Hepatic stellate cell (primary cell): ENCODE measurements at regions not wholly inside any gene's neighbourhood (a gene's known extent, or its start where the extent isn't known, plus 50 kb on each side); places are given as distances from the start of the nearest gene placed in this dataset.
A peak's percentile ranks its signal among the peaks of the same experiment; 100 is the strongest.
"Not testable (repeated sequence)": the region's sequence is repeated elsewhere in the genome, so short reads cannot be mapped to it uniquely, and the experiment has no call there.

Source experiments
- DNase-seq: peaks from one replicate; pipeline ENCODE4 v3.0.0; 2011; ENCODE audit warnings: low spot score

GRCh38 chr3:106454497-106454896 lies 585.7 kb upstream of the CBLB start:
- no peak for DNase-seq

DNA sequence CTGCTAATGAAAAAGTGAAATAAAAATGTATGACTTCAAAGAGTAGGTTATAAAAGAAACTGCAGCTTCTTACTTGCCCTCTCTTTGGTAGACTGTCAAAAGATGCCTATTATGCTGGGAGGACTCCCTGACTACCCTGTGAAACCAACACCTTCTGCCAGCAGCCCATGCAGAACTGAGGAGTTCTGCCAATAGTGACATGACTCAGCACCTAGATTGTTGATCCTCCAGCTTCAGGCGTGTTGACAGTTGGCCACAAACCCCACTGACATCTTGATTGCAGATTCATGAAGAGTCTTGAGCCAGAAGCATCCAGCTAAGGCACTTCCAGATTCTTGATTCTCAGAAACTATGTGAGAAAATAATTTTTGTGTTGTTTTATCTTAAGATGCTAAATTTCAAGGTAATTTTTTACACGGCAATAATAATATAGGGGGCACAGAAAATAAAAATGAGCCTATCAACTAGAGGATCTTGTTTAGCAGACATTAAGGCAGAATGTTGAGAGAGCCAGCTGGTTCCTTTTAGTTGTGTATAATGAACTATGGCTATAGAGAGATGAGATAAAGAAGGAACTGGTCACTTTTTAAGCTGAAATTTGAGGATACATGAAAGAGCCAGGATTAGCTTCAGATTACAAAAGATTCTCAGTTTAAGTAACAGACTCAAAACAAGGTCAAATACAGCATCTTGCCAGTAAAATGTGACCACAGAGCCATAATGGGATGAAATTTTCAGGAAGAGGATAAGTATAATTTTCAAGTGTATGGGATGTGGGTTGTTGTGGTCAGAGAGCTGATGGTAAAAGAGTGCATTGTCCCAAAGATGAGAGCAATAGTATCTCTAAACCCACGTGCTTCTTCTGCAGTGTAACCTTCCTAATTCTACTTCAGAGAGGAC lies 588.7 kb upstream of the CBLB start:
- peak; percentile 17 for DNase-seq

- DNase-seq = no peak
These were observed 590.1 kb upstream of the CBLB start for GRCh38 chr3:106458952-106459351.

DNA sequence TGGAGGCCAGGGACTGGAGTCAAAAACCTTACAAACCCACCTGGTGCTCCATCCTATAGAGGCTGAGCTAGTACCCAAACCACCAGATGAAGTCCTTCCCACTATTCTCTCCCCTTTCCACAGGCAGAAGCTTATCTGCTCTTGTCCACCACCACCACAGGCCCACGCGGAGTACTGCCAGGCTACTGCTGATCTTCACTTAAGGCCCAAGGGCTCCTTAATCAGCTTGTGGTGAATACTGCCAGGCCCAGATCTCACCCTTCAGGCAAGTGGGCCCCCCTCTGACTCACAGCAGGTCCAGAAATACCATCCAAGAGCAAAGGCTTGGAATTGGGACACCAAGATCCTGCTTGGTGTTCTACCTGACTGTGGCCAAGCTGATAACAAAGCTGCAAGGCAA lies 598.1 kb upstream of the CBLB start:
- no peak for DNase-seq

DNA sequence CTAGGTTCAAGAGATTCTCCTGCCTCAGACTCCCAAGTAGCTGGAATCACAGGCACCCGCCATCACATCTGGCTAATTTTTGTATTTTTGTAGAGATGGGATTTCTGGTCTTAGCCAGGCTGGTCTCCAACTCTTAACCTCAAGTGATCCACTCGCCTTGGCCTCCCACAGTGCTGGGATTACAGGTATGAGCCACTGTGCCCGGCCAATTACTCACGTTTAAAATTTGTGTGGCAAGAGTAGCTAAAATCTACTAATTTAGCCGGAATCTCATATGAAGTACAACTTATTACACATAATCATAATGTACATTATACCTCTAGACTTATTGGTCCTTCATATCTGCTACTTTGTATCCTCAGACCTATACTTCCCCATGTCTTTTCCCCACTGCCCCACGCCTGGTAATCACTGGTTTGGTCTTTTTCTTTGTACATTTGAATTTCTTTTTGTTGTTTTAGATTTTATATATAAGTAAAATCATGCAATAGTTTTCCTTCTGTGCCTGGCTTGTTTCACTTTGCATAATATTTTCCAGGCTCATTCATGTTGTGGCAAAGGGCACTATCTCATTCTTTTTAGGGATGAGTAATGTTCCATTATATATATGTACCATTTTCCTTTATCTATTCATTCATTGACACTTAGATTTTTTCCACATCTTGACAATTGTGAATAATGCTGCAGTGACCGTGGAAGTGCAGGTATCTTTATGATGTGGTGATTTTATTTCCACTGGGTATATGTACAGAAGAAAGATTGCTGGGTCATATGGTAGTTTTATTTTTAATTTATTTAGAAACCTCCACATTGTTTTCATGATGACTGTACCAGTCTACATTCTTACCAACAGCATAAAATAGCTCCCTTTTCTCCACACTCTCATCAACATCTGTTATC lies 605.0 kb upstream of the CBLB start:
- no peak for DNase-seq

GRCh38 chr3:106482451-106482850 lies 613.6 kb upstream of the CBLB start:
- DNase-seq = peak; percentile 13

- DNase-seq = no peak
These were observed 616.4 kb upstream of the CBLB start for GRCh38 chr3:106485217-106485616.

GRCh38 chr3:106485802-106486201 lies 617.0 kb upstream of the CBLB start:
- DNase-seq = no peak

DNA sequence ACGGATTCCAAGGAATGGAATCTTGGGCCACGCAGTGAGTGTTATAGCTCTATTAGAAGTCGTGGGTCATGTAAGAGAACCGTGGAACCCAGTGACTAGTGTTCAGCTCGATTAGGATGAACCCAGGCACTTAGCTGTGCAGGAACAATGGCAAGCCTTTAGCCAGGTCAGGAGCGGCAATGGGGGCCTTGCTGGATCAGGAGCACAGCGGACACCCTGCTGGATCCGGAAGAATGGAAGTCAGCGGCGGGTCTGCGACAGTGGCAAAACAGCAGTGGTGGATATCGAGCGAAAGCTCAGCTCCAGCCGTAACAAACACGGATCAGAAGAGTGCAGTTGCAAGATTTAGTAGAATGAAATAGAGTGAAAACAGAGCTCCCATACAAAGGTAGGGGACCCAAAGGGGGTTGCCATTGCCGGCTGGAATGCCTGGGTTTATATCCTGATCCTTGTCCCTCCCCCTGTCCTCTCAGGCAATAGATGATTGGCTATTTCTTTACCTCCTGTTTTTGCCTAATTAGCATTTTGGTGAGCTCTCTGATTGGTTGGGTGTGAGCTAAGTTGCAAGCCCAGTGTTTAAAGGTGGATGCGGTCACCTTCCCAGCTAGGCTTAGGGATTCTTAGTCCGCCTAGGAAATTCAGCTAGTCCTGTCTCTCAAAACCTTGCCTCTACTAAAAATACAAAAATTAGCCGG lies 618.3 kb upstream of the CBLB start:
- DNase-seq = not testable (repeated sequence)

DNA sequence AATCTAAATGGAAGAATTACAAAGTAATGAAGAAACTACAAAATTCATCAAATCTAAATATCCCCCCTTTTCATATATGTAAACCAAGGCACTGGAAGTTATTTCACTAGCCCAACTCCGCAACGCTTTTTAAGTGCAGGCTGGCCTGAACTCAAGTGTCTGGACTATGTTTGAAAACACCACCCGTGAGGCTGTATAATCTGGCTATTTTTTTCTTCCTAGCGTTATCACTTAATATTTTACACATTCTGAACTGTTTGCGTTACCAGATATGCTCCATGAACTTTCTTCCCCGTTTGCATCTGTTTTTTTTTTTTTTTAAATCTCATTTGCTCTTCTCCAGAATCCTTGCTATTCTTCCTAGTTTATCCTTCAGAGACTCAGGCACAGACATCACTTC lies 619.5 kb upstream of the CBLB start:
- no peak for DNase-seq

DNA sequence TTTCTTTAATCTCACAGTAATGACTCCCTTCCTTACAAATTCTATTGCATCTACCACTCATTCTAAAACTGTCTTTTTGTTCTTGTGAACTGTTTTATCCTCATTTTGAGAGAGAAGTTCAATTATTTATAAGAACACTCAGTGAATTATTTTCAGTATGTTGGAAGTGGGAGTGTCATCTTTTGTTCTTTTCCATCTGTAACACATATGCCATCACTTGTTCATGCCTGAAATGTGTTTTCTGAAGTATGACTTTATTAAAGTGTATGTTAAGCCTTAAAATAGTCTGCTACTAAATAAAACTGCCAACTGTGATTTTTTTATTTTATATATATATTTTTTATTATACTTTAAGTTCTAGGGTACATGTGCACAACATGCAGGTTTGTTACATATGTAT lies 623.0 kb upstream of the CBLB start:
- no peak for DNase-seq

DNA sequence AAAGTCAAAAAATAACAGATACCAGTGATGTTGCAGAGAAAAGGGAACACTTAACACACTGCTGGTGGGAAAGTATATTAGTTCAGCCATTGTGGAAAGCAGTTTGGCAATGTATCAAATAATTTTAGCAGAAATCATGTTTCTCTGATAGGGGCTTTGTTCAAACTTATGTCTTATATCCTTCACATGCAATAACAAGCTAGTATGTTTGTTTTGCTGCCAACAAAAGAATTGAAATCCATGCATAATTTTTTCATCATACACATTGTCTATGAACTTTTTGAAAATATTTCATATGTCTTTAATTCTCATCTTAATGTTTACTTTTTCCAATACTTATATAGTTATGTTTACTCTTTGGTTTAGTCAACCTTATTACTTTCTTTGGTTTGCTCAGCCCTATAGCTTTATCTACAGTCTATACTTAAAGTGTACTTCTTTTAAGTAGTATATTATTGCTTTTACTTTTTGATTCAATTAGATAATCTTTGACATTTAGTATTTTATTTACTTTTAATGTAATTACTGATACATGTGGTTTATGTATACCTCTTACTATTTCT lies 639.6 kb upstream of the CBLB start:
- DNase-seq = no peak

DNA sequence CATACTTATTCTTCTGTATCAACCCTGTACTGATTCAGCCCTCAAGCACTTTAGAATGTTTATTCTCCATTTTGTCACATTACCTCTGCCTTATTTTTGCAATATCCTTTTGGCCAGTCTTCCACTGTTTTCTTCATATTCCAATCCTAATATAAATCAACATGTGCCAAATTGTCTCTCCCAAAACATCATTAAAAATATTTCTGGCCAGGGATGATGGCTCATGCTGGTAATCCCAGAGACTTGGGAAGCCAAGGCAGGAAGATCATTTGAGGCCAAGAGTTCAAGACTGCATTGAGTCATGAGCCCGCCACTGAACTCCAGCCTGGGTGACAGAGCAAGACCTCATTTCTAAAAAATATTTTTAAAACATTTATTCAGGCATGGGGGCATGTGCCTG lies 641.4 kb upstream of the CBLB start:
- no peak for DNase-seq

DNA sequence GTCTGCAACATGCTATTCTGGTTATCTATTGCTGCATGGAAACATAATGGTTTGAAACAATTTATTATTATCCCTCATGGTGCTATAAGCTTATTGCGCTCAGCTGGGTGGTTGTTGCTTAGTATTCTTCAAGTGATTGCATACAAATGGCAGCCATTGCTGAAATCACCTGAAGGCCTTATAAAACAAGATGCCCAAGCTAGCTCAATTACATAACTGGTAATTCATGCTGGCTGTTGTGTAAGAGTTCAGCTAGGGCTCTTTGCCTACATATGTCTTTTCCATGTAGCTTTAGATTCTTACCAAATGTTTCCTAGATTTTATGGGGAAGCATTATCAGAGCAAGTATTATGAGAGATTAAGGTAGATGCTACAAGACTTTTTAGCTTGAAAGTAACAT lies 644.0 kb upstream of the CBLB start:
- DNase-seq = no peak

DNA sequence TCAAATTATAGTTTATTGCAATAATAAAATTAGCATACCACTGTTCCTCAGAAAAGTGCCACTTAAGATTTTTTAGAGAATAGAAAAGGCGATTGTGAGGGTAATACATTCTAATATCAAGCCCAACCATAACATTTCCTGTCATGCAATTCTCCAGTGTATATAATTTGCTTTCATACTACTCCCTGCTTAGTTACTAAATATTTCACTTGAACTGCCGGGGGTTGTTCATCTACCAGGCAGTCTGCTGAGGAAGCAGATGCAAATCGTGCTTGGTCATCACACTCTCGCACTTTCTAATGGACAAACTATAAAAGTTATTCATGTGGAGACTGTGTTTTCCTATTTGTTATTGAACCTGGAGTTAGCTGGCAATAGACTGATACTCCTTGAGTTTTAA lies 645.6 kb upstream of the CBLB start:
- DNase-seq = peak; percentile 4

DNA sequence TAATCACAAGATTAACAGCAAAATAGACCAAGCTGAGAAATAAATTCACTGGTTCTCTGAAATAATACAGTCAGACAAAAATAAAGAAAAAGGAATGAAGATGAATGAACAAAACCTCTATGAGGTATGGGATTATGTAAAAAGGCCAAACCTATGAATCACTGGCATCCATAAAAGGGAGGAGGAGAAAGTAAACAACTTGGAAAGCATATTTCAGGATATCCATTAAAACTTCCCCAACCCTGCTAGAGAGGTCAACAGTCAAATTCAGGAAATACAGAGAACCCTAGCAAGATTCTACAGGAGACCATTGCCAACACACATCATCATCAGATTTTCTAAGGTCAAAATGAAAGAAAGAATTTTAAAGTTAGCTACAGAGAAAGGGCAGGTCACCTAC lies 649.7 kb upstream of the CBLB start:
- DNase-seq = no peak

- no peak for DNase-seq
These were observed 653.6 kb upstream of the CBLB start for GRCh38 chr3:106522397-106522796.

GRCh38 chr3:106528932-106529331 lies 660.1 kb upstream of the CBLB start:
- no peak for DNase-seq

DNA sequence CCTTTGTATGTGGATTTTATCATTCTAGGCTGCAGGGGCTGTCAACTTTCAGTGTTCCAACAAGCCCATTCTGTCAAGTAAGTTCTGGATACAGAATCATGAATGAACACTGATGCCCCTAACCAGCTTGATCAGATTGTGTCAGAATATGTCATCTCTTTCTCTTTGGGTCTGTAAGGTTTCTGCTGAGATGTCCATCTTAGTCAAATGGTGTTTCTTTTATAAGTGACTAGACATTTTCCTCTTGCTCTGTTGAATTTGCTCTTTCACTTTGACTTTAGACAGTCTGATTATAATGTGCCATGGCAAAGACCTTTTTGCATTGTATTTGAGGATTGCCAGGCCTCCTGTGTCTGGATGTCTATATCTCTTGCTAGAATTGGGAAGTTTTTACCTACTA lies 660.9 kb upstream of the CBLB start:
- DNase-seq = no peak

- DNase-seq = no peak
These were observed 661.6 kb upstream of the CBLB start for GRCh38 chr3:106530367-106530766.

DNA sequence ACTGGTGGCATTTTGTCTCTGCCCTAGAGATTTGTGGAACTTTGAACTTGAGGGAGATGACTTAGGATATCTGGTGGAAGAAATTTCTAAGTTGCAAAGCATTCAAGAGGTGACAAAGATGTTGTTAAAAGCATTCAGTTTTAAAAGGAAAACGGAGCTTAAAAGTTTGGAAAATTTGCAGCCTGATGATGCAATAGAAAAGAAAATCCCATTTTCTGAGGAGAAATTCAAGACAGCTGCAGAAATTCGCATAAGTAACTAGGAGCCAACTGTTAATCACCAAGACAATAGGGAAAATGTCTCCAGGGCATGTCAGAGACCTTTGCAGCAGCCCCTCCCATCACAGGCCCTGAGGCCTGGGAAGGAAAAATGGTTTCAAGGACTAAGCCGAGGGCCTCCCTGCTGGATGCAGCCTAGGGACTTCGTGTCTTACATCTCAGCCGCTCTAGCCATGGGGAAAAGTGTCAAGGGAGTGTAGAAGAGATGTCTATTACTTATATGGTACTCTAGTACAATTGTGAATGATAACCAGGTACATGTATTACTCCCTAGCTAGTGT lies 663.0 kb upstream of the CBLB start:
- DNase-seq = not testable (repeated sequence)
